Right atrium auricular region (tissue), 2 donors: ENCODE measurements at regions not wholly inside any gene's neighbourhood (a gene's known extent, or its start where the extent isn't known, plus 50 kb on each side); places are given as distances from the start of the nearest gene placed in this dataset.

Experiments
- DNase-seq: peaks from one replicate; pipeline ENCODE4 v3.0.0-alpha.2; 2019; ENCODE audit warnings: low spot score
- H3K27ac ChIP-seq, 2 donors: fragments of 200-600 bp; sonication (generic); 1 replicate in 1 of 2; 2 replicates in 1 of 2; pipeline ENCODE4 v1.5.1; 2016 to 2019
- H3K27me3 ChIP-seq, 2 donors: fragments of 200-600 bp; sonication (generic); one replicate each; pipeline versions ENCODE4 v1.5.1 to v1.6.0; 2017 to 2019
- H3K36me3 ChIP-seq: fragments of 200-600 bp; sonication (generic); one replicate; pipeline ENCODE4 v1.5.1; 2016
- H3K4me1 ChIP-seq, 2 donors: fragments of 200-600 bp; sonication (generic); one replicate each; pipeline versions ENCODE4 v1.5.1 to v1.6.0; 2017 to 2019
- H3K4me3 ChIP-seq, 2 donors: fragments of 200-600 bp; sonication (generic); 1 replicate in 1 of 2; 2 replicates in 1 of 2; pipeline ENCODE4 v1.5.1; 2017 to 2019; ENCODE audit warnings: mild to moderate bottlenecking in 1 of 2, moderate library complexity in 1 of 2
- H3K9me3 ChIP-seq, 2 donors: fragments of 200-600 bp; sonication (generic); one replicate each; pipeline ENCODE4 v1.5.1; 2019
- CTCF ChIP-seq, 2 donors: fragments of 200-600 bp; sonication (generic); IDR thresholded peaks; one replicate each; pipeline ENCODE4 v1.5.1; 2019; ENCODE audit warnings: antibody characterized with exemption in 2 of 2

- no peaks in the 10 kb centered on the region for H3K27me3 ChIP-seq
- peaks cover 0 to 6% of the 10 kb centered on the region in 2 donors for H3K9me3 ChIP-seq
- no peak for DNase-seq
- no peak overlapping the region for H3K27ac ChIP-seq
- TF ChIP-seq CTCF (IDR thresholded peaks at IDR 0.05) = no peak
- no peaks in the 10 kb centered on the region for H3K36me3 ChIP-seq
- no peak overlapping the region for H3K4me3 ChIP-seq
- H3K4me1 ChIP-seq = no peaks in the 10 kb centered on the region
These were observed 498.2 kb upstream of the PIK3C3 start for GRCh38 chr18:41456831-41457230.

- Histone ChIP-seq H3K27ac (no peak overlapping the region), H3K4me1 (no peaks in the 10 kb centered on the region), H3K4me3 (no peak overlapping the region), H3K9me3 (peaks cover 0 to 6% of the 10 kb centered on the region in 2 donors), H3K27me3 (no peaks in the 10 kb centered on the region), H3K36me3 (no peaks in the 10 kb centered on the region)
- TF ChIP-seq CTCF (IDR thresholded peaks at IDR 0.05) = no peak
- no peak for DNase-seq
These were observed 505.4 kb upstream of the PIK3C3 start for GRCh38 chr18:41449612-41450011.

- Histone ChIP-seq H3K27ac (no peak overlapping the region), H3K27me3 (no peaks in the 10 kb centered on the region), H3K36me3 (no peaks in the 10 kb centered on the region), H3K4me1 (no peaks in the 10 kb centered on the region), H3K9me3 (peaks cover 0 to 2% of the 10 kb centered on the region in 2 donors), H3K4me3 (no peak overlapping the region)
- no peak for TF ChIP-seq CTCF (IDR thresholded peaks at IDR 0.05)
- DNase-seq = no peak
These were observed 510.1 kb upstream of the PIK3C3 start for GRCh38 chr18:41444943-41445342.

- Histone ChIP-seq H3K9me3 (peaks cover 0 to 6% of the 10 kb centered on the region in 2 donors), H3K27me3 (no peaks in the 10 kb centered on the region), H3K4me3 (no peak overlapping the region), H3K4me1 (no peaks in the 10 kb centered on the region), H3K36me3 (no peaks in the 10 kb centered on the region), H3K27ac (no peak overlapping the region)
- DNase-seq = no peak
- TF ChIP-seq CTCF (IDR thresholded peaks at IDR 0.05) = no peak
These were observed 518.3 kb upstream of the PIK3C3 start for GRCh38 chr18:41436772-41437171.

GRCh38 chr18:41418598-41418997 is 536.4 kb upstream of the PIK3C3 start:
- Histone ChIP-seq H3K4me1 (no peaks in the 10 kb centered on the region), H3K9me3 (no peaks in the 10 kb centered on the region), H3K27ac (no peak overlapping the region), H3K36me3 (no peaks in the 10 kb centered on the region), H3K27me3 (no peaks in the 10 kb centered on the region), H3K4me3 (no peak overlapping the region)
- no peak for TF ChIP-seq CTCF (IDR thresholded peaks at IDR 0.05)
- DNase-seq = no peak

GRCh38 chr18:41416044-41416443 is 539.0 kb upstream of the PIK3C3 start:
- H3K27me3 ChIP-seq = no peaks in the 10 kb centered on the region

More at GRCh38 chr18:41416044-41416443, 539.0 kb upstream of the PIK3C3 start:
- Histone ChIP-seq H3K4me3 (no peak overlapping the region), H3K27ac (no peak overlapping the region), H3K36me3 (no peaks in the 10 kb centered on the region), H3K9me3 (no peaks in the 10 kb centered on the region), H3K4me1 (no peaks in the 10 kb centered on the region)
- DNase-seq = no peak
- TF ChIP-seq CTCF (IDR thresholded peaks at IDR 0.05) = no peak
